GM12878 (cell line): ENCODE measurements at regions not wholly inside any gene's neighbourhood (a gene's known extent, or its start where the extent isn't known, plus 50 kb on each side); places are given as distances from the start of the nearest gene placed in this dataset.

Experiments
- ATAC-seq: fragments of 200-7000 bp; cut with Tn5 transposase; 3 replicates; pipeline ENCODE4 v1.9.1; 2020; ENCODE audit warnings: mild to moderate bottlenecking, moderate library complexity
- BruUV-seq: library from RNA; stranded (reverse); fragments of 400-500 nt; replicated peaks from 2 replicates; lab custom pipeline; 2021; lab: Mats Ljungman, UMichigan
- CTCF ChIA-PET: fragments of 300-600 bp; sonication (Branson Sonifier 250); formaldehyde crosslinking; extraction: SDS; loops from one replicate; lab custom pipeline; 2021; ENCODE audit warnings: inconsistent platforms; lab: Yijun Ruan, JAX
- POLR2A ChIA-PET: fragments of 350-600 bp; formaldehyde crosslinking; extraction: SDS; loops from one replicate; lab custom pipeline; 2021; ENCODE audit warnings: inconsistent platforms; lab: Charles Lee
- RAD21 ChIA-PET: fragments of 300-600 bp; sonication (Branson Sonifier 250); formaldehyde crosslinking; loops from one replicate; lab custom pipeline; 2023; ENCODE audit warnings: antibody characterized with exemption; ENCODE audit not compliant: unreplicated experiment; lab: Charles Lee
- SMC1A ChIA-PET: fragments of 300-600 bp; sonication (Branson Sonifier 250); formaldehyde crosslinking; loops from one replicate; lab custom pipeline; 2023; ENCODE audit not compliant: unreplicated experiment, uncharacterized antibody; lab: Charles Lee
- DNase-seq: peaks from one replicate; pipeline ENCODE4 v3.0.0-alpha.2; 2011; ENCODE audit warnings: low read depth, low spot score
- FAIRE-seq: peaks from 3 replicates; lab custom pipeline; 2011; peaks lifted over from hg19 to GRCh38; lab: Jason Lieb, UNC
- H2AFZ ChIP-seq: 2 replicates; pipeline ENCODE4 v1.6.0; 2011; ENCODE audit warnings: low read depth, low read length, control low read depth; ENCODE audit not compliant: control insufficient read depth
- H3K27ac ChIP-seq: 2 replicates; pipeline ENCODE4 v1.5.1; 2011; ENCODE audit warnings: control low read depth; ENCODE audit not compliant: control insufficient read depth, insufficient read depth
- H3K27me3 ChIP-seq, 2 experiments: replicated peaks in 1 of 2; 2 replicates each; pipeline versions ENCODE4 v1.6.0 to v1.6.1; 2011; ENCODE audit warnings: low read length in 1 of 2; ENCODE audit not compliant: control insufficient read depth in 2 of 2, insufficient read depth in 2 of 2
- H3K36me3 ChIP-seq, 2 experiments: 2 replicates each; pipeline ENCODE4 v1.5.1; 2011; ENCODE audit warnings: low read length in 1 of 2; ENCODE audit not compliant: control insufficient read depth in 2 of 2, insufficient read depth in 2 of 2
- H3K4me1 ChIP-seq: 2 replicates; pipeline ENCODE4 v1.6.1; 2011; ENCODE audit warnings: mild to moderate bottlenecking, low read length, moderate library complexity, mixed read lengths; ENCODE audit not compliant: control insufficient read depth, insufficient read depth
- H3K4me2 ChIP-seq: 2 replicates; pipeline ENCODE4 v1.6.0; 2011; ENCODE audit warnings: control low read depth; ENCODE audit not compliant: control insufficient read depth, insufficient read depth
- H3K4me3 ChIP-seq: fragments of 200-600 bp; sonication (generic); 2 replicates; pipeline ENCODE4 v1.5.1; 2016
- H3K79me2 ChIP-seq: 2 replicates; pipeline ENCODE4 v1.6.0; 2011; ENCODE audit warnings: low read length; ENCODE audit not compliant: control insufficient read depth, insufficient read depth
- H3K9ac ChIP-seq: 2 replicates; pipeline ENCODE4 v1.8.0; 2011; ENCODE audit warnings: low read length, control low read depth, mixed read lengths; ENCODE audit not compliant: control insufficient read depth, insufficient read depth
- H3K9me3 ChIP-seq: replicated peaks from 3 replicates; pipeline ENCODE4 v1.5.1; 2011; ENCODE audit warnings: mild to moderate bottlenecking, low read length; ENCODE audit not compliant: control insufficient read depth, insufficient read depth
- H4K20me1 ChIP-seq: 2 replicates; pipeline ENCODE4 v1.6.0; 2011; ENCODE audit not compliant: control insufficient read depth, insufficient read depth
- CHD4 ChIP-seq: fragments of 200-600 bp; sonication (generic); IDR thresholded peaks from 2 replicates; pipeline ENCODE4 v1.6.1; 2016; ENCODE audit warnings: mild to moderate bottlenecking
- CREM ChIP-seq: IDR thresholded peaks from 2 replicates; pipeline ENCODE4 v1.6.1; 2014; ENCODE audit warnings: antibody characterized with exemption, low read depth
- EZH2 ChIP-seq: IDR thresholded peaks from 2 replicates; pipeline ENCODE4 v1.6.1; 2012; ENCODE audit warnings: low read depth, mild to moderate bottlenecking, control low read depth, inconsistent platforms, low read length, borderline replicate concordance; ENCODE audit not compliant: control insufficient read depth
- WGBS: methylation state at CpG from one replicate; pipeline ENCODE4 v1.1.6; 2016; ENCODE audit warnings: low lambda C conversion rate; ENCODE audit not compliant: insufficient replicate concordance, insufficient coverage; ENCODE audit errors: missing lambda C conversion rate; 5-methylcytosine and 5-hydroxymethylcytosine counted together
- in situ Hi-C: fragments of 300-500 bp; cut with MboI; formaldehyde crosslinking; loops from 9 replicates; pipeline ENCODE4 v1.14.3; 2018; ENCODE audit warnings: mixed read lengths
- intact Hi-C: fragments of 100-400 bp; cut with micrococcal nuclease; formaldehyde crosslinking; loops from one replicate; pipeline ENCODE4 v1.14.2; 2022; ENCODE audit not compliant: unreplicated experiment
- TF ChIP-seq, protein P1 (sequence below): IDR thresholded peaks from 2 replicates; pipeline ENCODE4 v1.6.1; 2011; ENCODE audit warnings: borderline replicate concordance, low read depth, mild to moderate bottlenecking, moderate library complexity, low read length; ENCODE audit not compliant: insufficient read depth, poor library complexity, severe bottlenecking
- TF ChIP-seq, protein P2 (sequence below): fragments of 450-650 bp; formaldehyde crosslinking; IDR thresholded peaks from 2 replicates; pipeline ENCODE4 v1.4.0; 2022; ENCODE audit warnings: mild to moderate bottlenecking, moderate library complexity
- TF ChIP-seq, protein P3 (sequence below): IDR thresholded peaks from 2 replicates; pipeline ENCODE4 v1.6.1; 2011; ENCODE audit warnings: mild to moderate bottlenecking, low read depth, low read length, moderate library complexity; ENCODE audit not compliant: insufficient replicate concordance

DNA sequence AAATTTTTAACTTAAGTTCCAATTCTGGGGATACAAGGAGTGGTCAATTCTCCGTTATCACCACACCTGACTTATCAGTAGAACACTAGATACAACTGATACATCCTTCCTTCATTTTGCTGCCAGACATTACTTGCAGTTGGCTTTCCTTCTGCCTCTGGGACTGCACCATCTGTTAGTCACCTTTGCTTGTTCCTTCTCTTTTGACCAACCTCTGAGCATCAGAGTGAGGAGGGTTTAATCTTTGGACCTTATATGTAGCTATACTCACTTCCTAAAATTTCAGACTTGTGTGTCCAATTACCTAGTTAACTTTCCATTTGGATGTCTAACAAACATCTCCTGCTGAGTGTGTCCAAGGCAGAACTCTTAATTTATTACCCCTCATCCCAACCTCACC lies 330.7 kb downstream of the PTTG2 start:
- in situ Hi-C loops (no loop called here), intact Hi-C loops (no loop called here)
- H3K36me3 ChIP-seq: no peaks in the 10 kb centered on the region
- no peak overlapping the region for H3K4me3 ChIP-seq
- no peaks in the 10 kb centered on the region for H3K4me1 ChIP-seq
- FAIRE-seq: no peak
- H4K20me1 ChIP-seq: no peaks in the 10 kb centered on the region
- no TSS peak for BruUV-seq
- ATAC-seq: no peak
- H3K27me3 ChIP-seq: no peaks in the 10 kb centered on the region
- no peaks in the 10 kb centered on the region for H3K79me2 ChIP-seq
- CTCF ChIA-PET: no interaction called here
- RAD21 ChIA-PET: no interaction called here
- SMC1A ChIA-PET: no interaction called here
- 0% methylated on average over 1 of the region's 1 CpG for WGBS
- no peak overlapping the region for H3K27ac ChIP-seq
- no peak overlapping the region for H3K9ac ChIP-seq
- peaks cover 3% of the 10 kb centered on the region; the same call in 2 of the 3 replicates for H3K9me3 ChIP-seq
- DNase-seq: no peak
- no peak overlapping the region for H3K4me2 ChIP-seq
- TF ChIP-seq, protein P1, sequence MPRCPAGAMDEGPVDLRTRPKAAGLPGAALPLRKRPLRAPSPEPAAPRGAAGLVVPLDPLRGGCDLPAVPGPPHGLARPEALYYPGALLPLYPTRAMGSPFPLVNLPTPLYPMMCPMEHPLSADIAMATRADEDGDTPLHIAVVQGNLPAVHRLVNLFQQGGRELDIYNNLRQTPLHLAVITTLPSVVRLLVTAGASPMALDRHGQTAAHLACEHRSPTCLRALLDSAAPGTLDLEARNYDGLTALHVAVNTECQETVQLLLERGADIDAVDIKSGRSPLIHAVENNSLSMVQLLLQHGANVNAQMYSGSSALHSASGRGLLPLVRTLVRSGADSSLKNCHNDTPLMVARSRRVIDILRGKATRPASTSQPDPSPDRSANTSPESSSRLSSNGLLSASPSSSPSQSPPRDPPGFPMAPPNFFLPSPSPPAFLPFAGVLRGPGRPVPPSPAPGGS: no peak
- TF ChIP-seq EZH2 (no peak), CHD4 (no peak)
- TF ChIP-seq, all 136 proteins: peak for 0
- POLR2A ChIA-PET: no interaction called here
- no peak overlapping the region for H2AFZ ChIP-seq

DNA sequence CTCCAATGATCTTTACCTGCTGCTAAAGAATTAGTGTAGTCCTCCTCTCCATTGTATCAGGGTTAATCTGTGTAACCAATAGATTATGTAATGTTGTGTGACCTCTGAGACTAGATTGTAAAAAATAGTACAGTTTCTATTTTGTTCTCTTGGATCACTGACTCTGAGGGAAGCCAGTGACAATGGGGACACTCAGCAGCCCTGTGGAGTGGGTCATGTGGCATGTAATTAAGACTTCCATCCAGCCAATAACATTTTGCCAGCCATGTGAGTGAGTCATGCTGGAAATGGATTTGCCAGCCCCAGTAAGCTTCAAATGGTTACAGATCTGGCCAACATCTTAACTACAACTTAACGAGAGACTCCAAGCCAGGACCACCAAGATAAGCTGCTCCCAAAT lies 332.3 kb downstream of the PTTG2 start:
- POLR2A ChIA-PET: interaction anchor here (1.0 to 1.2 kb wide), 2 partner anchors 31 to 426 kb away, joined by 3 read pairs; no protein-coding TSS in a partner anchor
- Histone ChIP-seq H4K20me1 (no peaks in the 10 kb centered on the region), H3K4me1 (no peaks in the 10 kb centered on the region), H3K9ac (no peak overlapping the region), H3K79me2 (no peaks in the 10 kb centered on the region), H3K27me3 (no peaks in the 10 kb centered on the region), H3K4me3 (no peak overlapping the region), H3K36me3 (no peaks in the 10 kb centered on the region), H3K27ac (no peak overlapping the region), H2AFZ (no peak overlapping the region), H3K9me3 (peaks cover 8% of the 10 kb centered on the region), H3K4me2 (no peak overlapping the region)
- intact Hi-C loops: no loop called here
- RAD21 ChIA-PET: no interaction called here
- DNase-seq: no peak
- SMC1A ChIA-PET: interaction anchor here (1.1 kb wide), 1 partner anchor 9 kb away, joined by 3 read pairs; no protein-coding TSS in a partner anchor
- CTCF ChIA-PET: interaction anchor here (0.7 kb wide), 1 partner anchor 272 kb away, joined by 3 read pairs; no protein-coding TSS in a partner anchor
- in situ Hi-C loops: no loop called here
- 5% methylated on average over 1 of the region's 1 CpG for WGBS
- no TSS peak for BruUV-seq
- ATAC-seq: no peak
- FAIRE-seq: no peak
- TF ChIP-seq, protein P2, sequence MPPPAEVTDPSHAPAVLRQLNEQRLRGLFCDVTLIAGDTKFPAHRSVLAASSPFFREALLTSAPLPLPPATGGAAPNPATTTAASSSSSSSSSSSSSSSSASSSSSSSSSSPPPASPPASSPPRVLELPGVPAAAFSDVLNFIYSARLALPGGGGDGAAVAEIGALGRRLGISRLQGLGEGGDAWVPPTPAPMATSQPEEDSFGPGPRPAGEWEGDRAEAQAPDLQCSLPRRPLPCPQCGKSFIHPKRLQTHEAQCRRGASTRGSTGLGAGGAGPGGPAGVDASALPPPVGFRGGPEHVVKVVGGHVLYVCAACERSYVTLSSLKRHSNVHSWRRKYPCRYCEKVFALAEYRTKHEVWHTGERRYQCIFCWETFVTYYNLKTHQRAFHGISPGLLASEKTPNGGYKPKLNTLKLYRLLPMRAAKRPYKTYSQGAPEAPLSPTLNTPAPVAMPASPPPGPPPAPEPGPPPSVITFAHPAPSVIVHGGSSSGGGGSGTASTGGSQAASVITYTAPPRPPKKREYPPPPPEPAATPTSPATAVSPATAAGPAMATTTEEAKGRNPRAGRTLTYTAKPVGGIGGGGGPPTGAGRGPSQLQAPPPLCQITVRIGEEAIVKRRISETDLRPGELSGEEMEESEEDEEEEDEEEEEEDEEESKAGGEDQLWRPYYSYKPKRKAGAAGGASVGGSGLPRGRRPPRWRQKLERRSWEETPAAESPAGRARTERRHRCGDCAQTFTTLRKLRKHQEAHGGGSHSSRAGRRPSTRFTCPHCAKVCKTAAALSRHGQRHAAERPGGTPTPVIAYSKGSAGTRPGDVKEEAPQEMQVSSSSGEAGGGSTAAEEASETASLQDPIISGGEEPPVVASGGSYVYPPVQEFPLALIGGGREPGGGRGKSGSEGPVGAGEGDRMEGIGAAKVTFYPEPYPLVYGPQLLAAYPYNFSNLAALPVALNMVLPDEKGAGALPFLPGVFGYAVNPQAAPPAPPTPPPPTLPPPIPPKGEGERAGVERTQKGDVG (CRISPR knock-in tag): no peak
- TF ChIP-seq, protein P3, sequence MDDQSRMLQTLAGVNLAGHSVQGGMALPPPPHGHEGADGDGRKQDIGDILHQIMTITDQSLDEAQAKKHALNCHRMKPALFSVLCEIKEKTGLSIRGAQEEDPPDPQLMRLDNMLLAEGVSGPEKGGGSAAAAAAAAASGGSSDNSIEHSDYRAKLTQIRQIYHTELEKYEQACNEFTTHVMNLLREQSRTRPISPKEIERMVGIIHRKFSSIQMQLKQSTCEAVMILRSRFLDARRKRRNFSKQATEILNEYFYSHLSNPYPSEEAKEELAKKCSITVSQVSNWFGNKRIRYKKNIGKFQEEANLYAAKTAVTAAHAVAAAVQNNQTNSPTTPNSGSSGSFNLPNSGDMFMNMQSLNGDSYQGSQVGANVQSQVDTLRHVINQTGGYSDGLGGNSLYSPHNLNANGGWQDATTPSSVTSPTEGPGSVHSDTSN: no peak
- TF ChIP-seq CREM: no peak
